ENCODE measurements at regions not wholly inside any gene's neighbourhood (a gene's known extent, or its start where the extent isn't known, plus 50 kb on each side); places are given as distances from the start of the nearest gene placed in this dataset.

DNA sequence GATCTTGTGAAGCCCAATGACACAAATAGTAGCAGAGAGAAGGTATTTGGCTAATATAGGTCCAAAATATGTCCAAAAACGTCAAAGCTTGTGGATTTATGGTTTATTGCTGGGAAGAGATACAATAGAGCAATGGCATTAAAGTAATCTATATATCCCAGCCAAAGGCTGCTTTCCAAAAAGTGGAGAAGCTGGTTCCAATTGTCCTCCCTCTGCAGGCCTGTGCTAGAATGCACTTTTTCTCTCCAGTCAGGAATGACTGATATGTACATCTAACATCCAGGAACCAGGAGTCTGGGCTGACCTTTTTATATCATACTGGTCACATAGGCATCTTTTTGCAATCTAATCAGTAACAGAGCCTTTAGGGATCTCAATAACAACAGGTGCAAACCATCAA, 167.1 kb upstream of the FAM3C start:
- Histone ChIP-seq H3K27me3 (ENCODE audit: control insufficient read depth, insufficient read depth, low read length) (no peaks in the 10 kb centered on the region), H3K4me3 (ENCODE audit: insufficient read depth, low read depth, low read length) (no peak overlapping the region), H2BK120ac (ENCODE audit: low read depth, low read length) (no peak overlapping the region), H2BK15ac (ENCODE audit: low read depth, low read length) (no peak overlapping the region), H2BK20ac (ENCODE audit: low read depth, low read length) (no peak overlapping the region), H3K18ac (ENCODE audit: low read depth, low read length) (no peak overlapping the region), H3K27ac (ENCODE audit: insufficient read depth, low read length) (no peak overlapping the region), H4K91ac (ENCODE audit: insufficient read depth, low read depth, low read length) (no peak overlapping the region), H4K8ac (ENCODE audit: low read depth in 2 of 2, low read length in 2 of 2) (no peak overlapping the region), H3K4me1 (ENCODE audit: control insufficient read depth, insufficient read depth, low read length) (no peaks in the 10 kb centered on the region), H2AK9ac (replicated peaks; ENCODE audit: low read depth, low read length, poor library complexity) (no peak overlapping the region), H2AK5ac (ENCODE audit: low read depth, low read length) (no peak overlapping the region), H3K56ac (ENCODE audit: extremely low read depth, insufficient read depth, low read length) (no peak overlapping the region), H3K23ac (ENCODE audit: low read depth, low read length) (no peak overlapping the region), H3K9ac (ENCODE audit: low read depth, low read length) (no peak overlapping the region), H2BK5ac (ENCODE audit: low read depth, low read length, poor library complexity, severe bottlenecking) (no peak overlapping the region), H3K4ac (ENCODE audit: low read depth, low read length) (no peak overlapping the region), H3K4me2 (ENCODE audit: low read depth, low read length) (no peak overlapping the region), H3K14ac (replicated peaks; ENCODE audit: low read depth, low read length) (no peak overlapping the region), H3K36me3 (ENCODE audit: control insufficient read depth, insufficient read depth, low read length) (no peaks in the 10 kb centered on the region), H4K5ac (ENCODE audit: low read depth, low read length) (no peak overlapping the region), H3K79me1 (ENCODE audit: low read depth in 1 of 2, low read length in 2 of 2) (no peaks in the 10 kb centered on the region), H4K20me1 (ENCODE audit: insufficient read depth, low read length) (no peaks in the 10 kb centered on the region), H3K9me3 (ENCODE audit: control insufficient read depth, insufficient read depth, low read length) (no peaks in the 10 kb centered on the region), H2AFZ (replicated peaks; ENCODE audit: low read length, poor library complexity) (no peak overlapping the region), H3K9me1 (ENCODE audit: insufficient read depth, low read length) (no peaks in the 10 kb centered on the region)
- intact Hi-C loops (cut with micrococcal nuclease) (no loop called here), dilution Hi-C loops (cut with HindIII; ENCODE audit: low sequenced_read_pairs, unreplicated experiment) (loop anchor here (25.0 kb wide), 1 partner anchor 201 kb away; no protein-coding TSS in a partner anchor), in situ Hi-C loops (cut with MboI; ENCODE audit: low sequenced_read_pairs) (no loop called here)
- no CpG with 5 or more reads among the region's 1 CpG for WGBS, 2 experiments (ENCODE audit: extremely low coverage in 2 of 2, insufficient read length in 1 of 2)
- TF ChIP-seq, protein P1, sequence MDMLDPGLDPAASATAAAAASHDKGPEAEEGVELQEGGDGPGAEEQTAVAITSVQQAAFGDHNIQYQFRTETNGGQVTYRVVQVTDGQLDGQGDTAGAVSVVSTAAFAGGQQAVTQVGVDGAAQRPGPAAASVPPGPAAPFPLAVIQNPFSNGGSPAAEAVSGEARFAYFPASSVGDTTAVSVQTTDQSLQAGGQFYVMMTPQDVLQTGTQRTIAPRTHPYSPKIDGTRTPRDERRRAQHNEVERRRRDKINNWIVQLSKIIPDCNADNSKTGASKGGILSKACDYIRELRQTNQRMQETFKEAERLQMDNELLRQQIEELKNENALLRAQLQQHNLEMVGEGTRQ (IDR thresholded peaks at IDR 0.05; ENCODE audit: low read depth, low read length), result no peak
- TF ChIP-seq, protein P2, sequence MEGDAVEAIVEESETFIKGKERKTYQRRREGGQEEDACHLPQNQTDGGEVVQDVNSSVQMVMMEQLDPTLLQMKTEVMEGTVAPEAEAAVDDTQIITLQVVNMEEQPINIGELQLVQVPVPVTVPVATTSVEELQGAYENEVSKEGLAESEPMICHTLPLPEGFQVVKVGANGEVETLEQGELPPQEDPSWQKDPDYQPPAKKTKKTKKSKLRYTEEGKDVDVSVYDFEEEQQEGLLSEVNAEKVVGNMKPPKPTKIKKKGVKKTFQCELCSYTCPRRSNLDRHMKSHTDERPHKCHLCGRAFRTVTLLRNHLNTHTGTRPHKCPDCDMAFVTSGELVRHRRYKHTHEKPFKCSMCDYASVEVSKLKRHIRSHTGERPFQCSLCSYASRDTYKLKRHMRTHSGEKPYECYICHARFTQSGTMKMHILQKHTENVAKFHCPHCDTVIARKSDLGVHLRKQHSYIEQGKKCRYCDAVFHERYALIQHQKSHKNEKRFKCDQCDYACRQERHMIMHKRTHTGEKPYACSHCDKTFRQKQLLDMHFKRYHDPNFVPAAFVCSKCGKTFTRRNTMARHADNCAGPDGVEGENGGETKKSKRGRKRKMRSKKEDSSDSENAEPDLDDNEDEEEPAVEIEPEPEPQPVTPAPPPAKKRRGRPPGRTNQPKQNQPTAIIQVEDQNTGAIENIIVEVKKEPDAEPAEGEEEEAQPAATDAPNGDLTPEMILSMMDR (conservative IDR thresholded peaks at IDR 0.05; ENCODE audit: low read depth, low read length), result peak; percentile 9; the same call in 1 of the 2 replicates
- no peak for DNase-seq
- ATAC-seq (ENCODE audit: low read depth), result no peak
- no TSS peak for BruUV-seq (replicated peaks)
- ChIA-PET POLR2A (ENCODE audit: unreplicated experiment) (no interaction called here), CTCF (interaction anchor here (1.2 kb wide), 1 partner anchor 11 kb away, joined by 4 read pairs; no protein-coding TSS in a partner anchor)

All from IMR-90 (cell line).